HK-2 (cell line): ENCODE measurements at regions not wholly inside any gene's neighbourhood (a gene's known extent, or its start where the extent isn't known, plus 50 kb on each side); places are given as distances from the start of the nearest gene placed in this dataset.

Experiments
- DNase-seq: peaks from one replicate; pipeline ENCODE4 v3.0.0-alpha.2; 2018; ENCODE audit not compliant: unreplicated experiment

DNA sequence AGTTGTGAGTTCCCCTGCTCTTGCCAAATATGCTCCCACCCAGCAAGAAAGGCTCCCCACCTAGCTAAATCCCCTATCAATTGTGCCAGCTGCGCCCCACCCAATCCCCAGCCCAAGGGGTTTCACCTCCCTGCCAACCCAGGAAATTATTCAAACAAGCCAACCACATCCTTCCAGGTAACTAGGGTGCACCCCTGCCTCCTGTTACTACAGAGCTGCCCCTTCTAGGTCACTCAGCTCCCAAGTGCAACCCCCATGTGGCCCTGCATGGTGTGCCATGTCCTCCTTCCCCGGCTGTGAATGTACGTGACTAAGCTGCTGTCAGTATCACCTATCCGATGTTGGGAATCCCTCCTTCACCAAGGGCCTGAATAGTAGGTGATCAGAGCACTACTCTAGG lies 91.2 kb upstream of the LDAH start:
- DNase-seq = no peak

DNA sequence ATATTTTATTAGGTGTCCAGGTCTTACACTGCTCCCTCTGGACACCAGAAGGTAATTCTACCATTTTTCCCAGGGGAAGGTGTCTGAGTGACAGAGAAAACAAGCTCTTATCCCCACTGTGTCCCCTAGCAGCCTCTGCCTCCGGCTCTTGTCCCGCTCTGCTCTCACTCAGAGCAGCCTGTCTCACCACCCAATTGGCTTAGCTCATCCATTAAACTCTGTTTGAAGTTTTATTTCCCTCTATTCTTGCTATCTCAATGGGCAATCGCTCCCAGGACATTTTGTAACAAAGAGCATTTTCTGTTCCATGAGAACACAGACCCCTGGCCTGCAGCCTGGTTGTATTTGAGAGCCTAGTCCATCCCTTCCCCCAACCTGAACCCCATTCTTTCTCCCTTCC lies 90.6 kb upstream of the LDAH start:
- DNase-seq = no peak

DNA sequence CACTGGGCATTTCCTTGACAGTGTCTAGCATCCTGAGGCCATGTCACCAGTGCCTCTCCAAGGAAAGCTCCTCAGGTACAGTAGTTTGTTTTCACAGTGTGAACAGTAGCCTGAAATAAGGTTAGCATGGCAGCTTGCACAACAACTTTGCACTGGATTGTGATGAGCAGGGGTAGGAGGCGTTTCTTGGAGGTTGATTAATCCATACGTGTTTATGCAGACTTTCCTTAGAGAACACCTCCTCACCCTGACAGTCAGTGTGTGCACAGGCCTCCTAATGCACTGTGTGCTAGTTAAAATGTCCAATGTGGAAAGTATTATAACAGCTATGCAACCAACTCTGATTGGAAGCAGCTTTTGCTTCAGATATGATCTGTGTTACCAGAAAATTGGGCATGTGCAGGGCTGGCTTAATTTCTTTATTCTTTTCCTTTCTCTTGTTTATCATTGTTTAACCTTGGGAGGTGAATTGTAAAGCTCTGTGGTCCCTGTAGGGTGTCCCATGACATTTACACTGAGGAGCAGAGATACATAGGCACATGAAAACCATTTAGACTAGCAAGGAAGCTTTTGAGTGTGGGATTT lies 77.2 kb upstream of the LDAH start:
- DNase-seq = no peak

DNA sequence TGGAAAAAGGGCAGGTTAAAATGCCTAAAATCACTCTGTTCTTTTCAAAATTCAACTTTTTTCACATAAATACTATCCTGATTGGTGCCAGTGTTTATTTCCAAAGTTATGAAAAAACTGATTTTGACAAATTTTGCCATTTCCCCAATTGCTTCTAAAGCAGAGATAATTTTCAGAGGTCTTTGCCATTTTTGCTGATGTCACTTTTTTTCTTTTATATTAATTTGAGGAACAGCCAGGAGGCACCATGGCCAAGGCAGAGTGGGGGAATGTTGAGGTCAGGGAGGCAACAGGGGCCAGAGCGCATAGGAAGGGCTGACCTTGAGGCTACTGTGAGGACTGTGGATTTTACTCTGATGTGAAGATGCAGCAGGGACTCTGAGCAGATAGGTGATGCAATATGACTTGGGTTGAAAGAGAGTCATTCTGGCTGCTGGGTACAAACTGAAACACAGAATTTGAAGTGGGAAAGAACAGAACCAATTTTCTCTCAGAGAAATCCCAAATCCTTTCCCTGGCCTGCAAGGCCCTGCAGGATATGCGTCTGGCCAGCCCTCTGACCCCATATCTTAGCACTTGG lies 75.1 kb upstream of the LDAH start:
- DNase-seq = no peak

DNA sequence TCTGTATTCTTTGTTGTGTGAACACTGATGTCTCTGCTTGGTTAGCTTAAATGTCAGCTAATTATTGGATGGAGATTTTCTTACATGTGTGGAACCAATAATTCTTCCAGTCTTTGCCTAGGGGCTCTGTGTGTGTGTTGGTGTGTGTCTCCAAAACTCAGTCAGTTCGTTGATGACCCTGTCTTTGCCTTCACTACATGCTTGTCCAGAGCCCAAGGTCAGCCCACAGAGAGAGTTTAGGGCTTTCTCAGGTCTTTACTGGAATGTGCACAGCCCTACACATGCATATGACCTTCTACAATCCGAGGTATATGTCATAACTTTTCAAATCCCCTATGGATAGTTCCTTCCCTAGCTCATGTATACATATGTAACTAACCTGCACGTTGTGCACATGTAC lies 74.1 kb upstream of the LDAH start:
- DNase-seq = no peak

DNA sequence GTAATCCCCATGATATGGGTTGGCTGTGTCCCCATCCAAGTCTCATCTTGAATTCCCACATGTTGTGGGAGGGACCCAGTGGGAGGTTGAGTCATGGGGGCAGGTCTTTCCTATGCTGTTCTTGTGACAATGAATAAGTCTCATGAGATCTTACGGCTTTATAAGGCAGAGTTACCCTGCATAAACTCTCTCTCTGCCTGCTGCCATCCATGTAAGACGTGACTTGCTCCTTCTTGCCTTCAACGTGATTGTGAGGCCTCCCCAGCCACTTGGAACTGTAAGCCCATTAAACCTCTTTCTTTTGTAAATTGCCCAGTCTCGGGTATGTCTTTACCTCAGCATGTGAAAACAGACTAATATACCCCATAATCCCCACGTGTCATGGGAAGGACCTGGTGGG lies 61.9 kb upstream of the LDAH start:
- DNase-seq = no peak

DNA sequence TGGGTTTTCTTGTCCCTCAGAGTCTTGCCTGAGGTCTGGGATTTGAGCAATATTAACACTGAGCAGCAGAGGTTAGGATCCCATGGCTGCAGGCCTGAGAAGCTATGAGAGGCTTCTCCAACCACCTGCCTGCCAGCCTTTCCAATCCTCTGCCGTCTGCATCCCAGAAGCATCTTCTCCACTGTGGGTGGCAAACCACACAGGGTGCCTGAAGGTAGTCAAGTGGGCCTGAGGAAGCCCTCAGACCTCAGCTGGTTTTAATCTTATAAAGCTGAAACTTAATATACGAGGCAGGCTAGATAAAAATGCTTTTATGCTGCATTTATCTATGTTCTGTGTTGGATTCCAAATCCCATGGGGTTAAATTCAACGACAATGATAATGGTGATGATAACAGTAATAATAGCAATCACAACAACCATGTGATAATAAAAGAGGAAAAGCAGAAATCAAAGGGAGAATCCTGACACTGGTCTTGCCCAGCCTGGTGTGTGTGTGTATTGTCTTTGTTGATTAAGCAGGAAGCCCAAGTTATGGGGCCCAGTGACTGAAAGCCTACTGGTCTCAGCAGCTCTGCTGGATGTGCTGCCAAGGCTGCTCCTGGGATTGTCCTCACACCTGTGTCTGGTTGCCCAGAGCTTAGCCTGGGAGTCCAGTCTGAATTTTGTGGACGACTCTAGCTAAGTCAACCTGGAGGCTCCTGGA lies 59.7 kb upstream of the LDAH start:
- no peak for DNase-seq

DNA sequence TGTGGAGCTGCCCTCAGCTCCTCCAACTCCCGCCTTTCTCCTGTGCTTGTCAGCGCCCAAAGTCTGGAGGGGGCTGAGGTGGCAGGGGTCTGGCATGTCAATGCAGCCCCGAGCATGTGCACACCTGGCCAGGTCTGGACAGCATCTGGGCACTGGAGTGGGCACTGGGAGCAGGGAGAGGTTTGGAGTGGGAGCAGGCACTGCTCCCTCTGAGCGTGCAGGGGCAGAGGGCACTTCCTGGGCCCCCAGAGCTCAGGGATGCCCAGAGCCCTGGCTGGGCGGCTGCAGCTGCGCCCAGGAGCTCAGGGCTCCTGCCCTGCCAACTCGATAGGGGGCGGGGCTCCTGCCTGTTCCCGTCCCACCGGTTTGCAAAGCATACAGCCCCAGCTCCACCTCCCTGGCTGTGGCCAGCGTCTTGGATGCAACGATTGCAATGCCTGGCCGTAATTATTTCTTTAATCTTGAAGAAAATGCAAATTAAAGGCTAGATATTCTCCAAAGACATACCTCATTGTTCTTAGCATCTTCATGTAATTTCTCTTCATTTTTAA lies 57.4 kb upstream of the LDAH start:
- DNase-seq = no peak

DNA sequence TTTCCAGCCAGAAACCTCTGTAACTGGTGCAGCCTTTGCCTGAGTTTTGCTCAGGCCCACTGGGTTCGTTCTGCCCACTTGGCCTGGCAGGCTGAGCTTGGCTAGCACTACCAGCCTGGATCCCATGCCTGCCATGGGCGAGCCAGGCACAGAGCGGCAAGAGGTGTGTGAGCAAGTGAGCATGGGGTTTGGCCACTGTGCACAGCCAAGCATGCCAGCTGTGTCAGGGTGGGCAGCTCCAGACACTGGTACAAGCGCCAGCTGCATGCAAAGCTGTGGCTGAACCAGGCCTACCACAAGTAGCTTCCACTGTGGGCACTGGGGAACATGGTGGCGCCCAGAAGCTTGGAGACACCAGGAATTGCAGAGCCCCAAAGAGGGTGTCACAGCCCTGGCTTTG lies 56.3 kb upstream of the LDAH start:
- no peak for DNase-seq

DNA sequence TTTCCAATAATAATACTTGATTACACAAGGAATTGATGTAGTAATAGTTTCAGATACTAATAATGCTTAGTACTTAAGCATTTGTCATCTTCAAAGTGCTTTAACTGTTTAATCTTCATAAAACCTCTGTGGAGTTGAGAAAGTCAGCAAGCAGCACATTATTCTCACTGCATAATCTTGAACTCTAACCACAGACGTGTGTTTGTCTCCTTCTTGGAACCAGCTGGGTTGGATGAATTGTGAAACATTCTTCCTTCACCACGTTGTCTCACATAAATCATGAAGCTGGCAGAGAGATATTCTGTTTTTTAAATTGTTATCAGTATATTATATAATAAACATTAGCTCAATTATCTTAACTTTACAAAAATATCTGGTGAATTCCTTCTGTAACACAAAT lies 55.1 kb upstream of the LDAH start:
- no peak for DNase-seq
